ENCODE measurements at regions not wholly inside any gene's neighbourhood (a gene's known extent, or its start where the extent isn't known, plus 50 kb on each side); places are given as distances from the start of the nearest gene placed in this dataset.

GRCh38 chr16:79355600-79356358, 244.8 kb downstream of the MAF start:
- no peak overlapping the region for H3K27ac ChIP-seq (ENCODE audit: low read depth in 1 of 2, low read length in 1 of 2)
- no peaks in the 10 kb centered on the region for H3K36me3 ChIP-seq (ENCODE audit: control insufficient read depth in 4 of 4, insufficient read depth in 4 of 4, low read length in 4 of 4)
- no peak overlapping the region for H3K4me3 ChIP-seq
- H3K9me3 ChIP-seq (ENCODE audit: control insufficient read depth in 4 of 4, insufficient read depth in 3 of 4, low read length in 3 of 4): peaks cover 0 to 10% (median 2%) of the 10 kb centered on the region in 4 donors
- no peak overlapping the region for H3K9ac ChIP-seq (ENCODE audit: insufficient read depth in 1 of 2, low read length in 2 of 2)
- ATAC-seq (ENCODE audit: insufficient read depth, low FRiP score): no peak
- TF ChIP-seq CTCF (IDR thresholded peaks at IDR 0.05; ENCODE audit: control extremely low read depth, extremely low read depth): no peak
- no peaks in the 10 kb centered on the region for H3K27me3 ChIP-seq (ENCODE audit: control insufficient read depth in 3 of 3, insufficient read depth in 3 of 3, low read length in 2 of 3)
- DNase-seq: no peak
- 87 to 94% methylated on average over 15 of the region's 15 CpGs for WGBS, 2 donors
- H3K4me1 ChIP-seq (ENCODE audit: control insufficient read depth in 5 of 5, insufficient read depth in 5 of 5, low read length in 5 of 5): no peaks in the 10 kb centered on the region

- peaks cover 0 to 2% (median 0%) of the 10 kb centered on the region in 4 donors for H3K9me3 ChIP-seq (ENCODE audit: control insufficient read depth in 4 of 4, insufficient read depth in 3 of 4, low read length in 3 of 4)
- no peak overlapping the region for H3K27ac ChIP-seq (ENCODE audit: low read depth in 1 of 2, low read length in 1 of 2)
- DNase-seq: no peak
- peaks cover 0 to 9% (median 0%) of the 10 kb centered on the region in 5 donors for H3K4me1 ChIP-seq (ENCODE audit: control insufficient read depth in 5 of 5, insufficient read depth in 5 of 5, low read length in 5 of 5)
- H3K36me3 ChIP-seq (ENCODE audit: control insufficient read depth in 4 of 4, insufficient read depth in 4 of 4, low read length in 4 of 4): no peaks in the 10 kb centered on the region
- WGBS, 2 donors: 87 to 90% methylated on average over 7 of the region's 7 CpGs
- no peak for ATAC-seq (ENCODE audit: insufficient read depth, low FRiP score)
- TF ChIP-seq CTCF (IDR thresholded peaks at IDR 0.05; ENCODE audit: control extremely low read depth, extremely low read depth): no peak
- peaks cover 0 to 4% (median 0%) of the 10 kb centered on the region in 3 donors for H3K27me3 ChIP-seq (ENCODE audit: control insufficient read depth in 3 of 3, insufficient read depth in 3 of 3, low read length in 2 of 3)
- no peak overlapping the region for H3K4me3 ChIP-seq
- H3K9ac ChIP-seq (ENCODE audit: insufficient read depth in 1 of 2, low read length in 2 of 2): no peak overlapping the region
Measured at GRCh38 chr16:79351927-79352326, 248.6 kb downstream of the MAF start.

- no peak for TF ChIP-seq CTCF (IDR thresholded peaks at IDR 0.05; ENCODE audit: control extremely low read depth, extremely low read depth)
- Histone ChIP-seq H3K4me1 (ENCODE audit: control insufficient read depth in 5 of 5, insufficient read depth in 5 of 5, low read length in 5 of 5) (peaks cover 0 to 10% (median 0%) of the 10 kb centered on the region in 5 donors), H3K9me3 (ENCODE audit: control insufficient read depth in 4 of 4, insufficient read depth in 3 of 4, low read length in 3 of 4) (no peaks in the 10 kb centered on the region), H3K4me3 (no peak overlapping the region), H3K27me3 (ENCODE audit: control insufficient read depth in 3 of 3, insufficient read depth in 3 of 3, low read length in 2 of 3) (peaks cover 0 to 4% (median 0%) of the 10 kb centered on the region in 3 donors), H3K27ac (ENCODE audit: low read depth in 1 of 2, low read length in 1 of 2) (no peak overlapping the region), H3K9ac (ENCODE audit: insufficient read depth in 1 of 2, low read length in 2 of 2) (no peak overlapping the region), H3K36me3 (ENCODE audit: control insufficient read depth in 4 of 4, insufficient read depth in 4 of 4, low read length in 4 of 4) (no peaks in the 10 kb centered on the region)
- ATAC-seq (ENCODE audit: insufficient read depth, low FRiP score) (no peak), DNase-seq (no peak)
- 90 to 91% methylated on average over 3 of the region's 3 CpGs for WGBS, 2 donors
Measured at GRCh38 chr16:79349803-79350202, 250.7 kb downstream of the MAF start.

All from lung (tissue), 11 donors.